ENCODE measurements at regions not wholly inside any gene's neighbourhood (a gene's known extent, or its start where the extent isn't known, plus 50 kb on each side); places are given as distances from the start of the nearest gene placed in this dataset.
A peak's percentile ranks its signal among the peaks of the same experiment; 100 is the strongest.
"Not testable (repeated sequence)": the region's sequence is repeated elsewhere in the genome, so short reads cannot be mapped to it uniquely, and the experiment has no call there.

- DNase-seq (ENCODE audit: low read depth in 3 of 3, low spot score in 2 of 3), result no peak
These were observed 111.6 kb upstream of the FGGY start for GRCh38 chr1:59185163-59185860.

DNA sequence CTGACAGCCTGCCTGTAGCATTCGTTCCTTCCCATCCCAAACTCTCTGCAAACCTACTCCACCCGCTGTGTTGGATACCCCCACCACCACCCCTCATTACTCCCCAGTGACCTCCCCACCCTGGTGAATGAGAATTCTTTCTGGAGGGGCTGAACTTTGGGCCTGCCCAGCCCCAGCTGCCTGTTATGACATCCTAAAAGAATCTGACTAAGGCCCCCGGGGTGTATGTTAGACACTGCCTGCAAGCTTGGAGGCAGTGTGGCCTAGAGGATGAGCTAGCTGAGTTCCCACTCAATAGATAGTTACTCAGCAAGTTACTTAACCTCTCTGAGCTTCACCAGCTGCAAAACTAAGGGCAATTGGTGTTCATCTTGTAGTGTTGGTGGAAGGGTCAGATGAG lies 110.2 kb upstream of the FGGY start:
- no peak for DNase-seq (ENCODE audit: low read depth in 3 of 3, low spot score in 2 of 3)

DNA sequence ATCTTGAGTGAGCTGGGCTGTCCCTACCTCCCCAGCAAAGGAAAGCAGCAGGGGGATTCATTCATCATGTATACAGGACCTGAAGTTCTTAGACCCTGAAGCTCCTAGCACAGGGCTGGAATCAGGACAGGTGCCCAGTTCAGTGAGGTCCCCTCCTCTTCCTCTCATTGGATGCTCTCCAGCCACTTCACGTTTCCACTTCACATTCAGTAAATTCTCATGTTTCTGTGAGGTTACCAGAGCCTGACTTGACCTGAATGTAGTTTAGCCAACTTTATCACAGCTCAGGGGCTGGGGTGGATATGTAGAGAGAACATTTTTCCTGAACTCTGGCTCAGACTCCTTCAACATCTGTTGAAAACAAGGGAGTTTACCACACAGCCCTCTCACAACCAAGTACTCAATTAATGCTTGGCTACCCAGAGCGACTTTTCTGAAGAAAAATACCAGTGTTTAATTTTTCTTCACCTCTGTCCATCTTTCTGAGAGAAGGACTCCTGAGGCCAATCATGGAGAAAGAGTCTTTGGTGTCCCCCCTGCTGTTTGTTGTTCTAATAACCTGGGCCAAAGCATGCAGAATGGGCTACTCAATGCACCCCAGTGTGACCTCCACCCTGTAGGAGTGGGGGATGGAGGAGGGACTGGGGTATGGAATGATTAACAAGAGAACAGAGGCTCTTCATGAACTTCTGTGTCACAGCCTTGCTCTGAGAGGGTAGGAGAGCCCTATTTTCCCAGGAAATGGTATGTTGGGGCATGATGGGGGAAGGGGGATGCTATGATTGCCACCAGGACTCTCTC lies 108.3 kb upstream of the FGGY start:
- DNase-seq (ENCODE audit: low read depth in 3 of 3, low spot score in 2 of 3), result no peak

GRCh38 chr1:59193443-59194093 lies 103.3 kb upstream of the FGGY start:
- no peak for DNase-seq (ENCODE audit: low read depth in 3 of 3, low spot score in 2 of 3)

GRCh38 chr1:59194621-59195020 lies 102.3 kb upstream of the FGGY start:
- DNase-seq (ENCODE audit: low read depth in 3 of 3, low spot score in 2 of 3), result no peak

- DNase-seq (ENCODE audit: low read depth in 3 of 3, low spot score in 2 of 3), result no peak
These were observed 101.7 kb upstream of the FGGY start for GRCh38 chr1:59195151-59195550.

- no peak for DNase-seq (ENCODE audit: low read depth in 3 of 3, low spot score in 2 of 3)
These were observed 98.3 kb upstream of the FGGY start for GRCh38 chr1:59198564-59198963.

DNA sequence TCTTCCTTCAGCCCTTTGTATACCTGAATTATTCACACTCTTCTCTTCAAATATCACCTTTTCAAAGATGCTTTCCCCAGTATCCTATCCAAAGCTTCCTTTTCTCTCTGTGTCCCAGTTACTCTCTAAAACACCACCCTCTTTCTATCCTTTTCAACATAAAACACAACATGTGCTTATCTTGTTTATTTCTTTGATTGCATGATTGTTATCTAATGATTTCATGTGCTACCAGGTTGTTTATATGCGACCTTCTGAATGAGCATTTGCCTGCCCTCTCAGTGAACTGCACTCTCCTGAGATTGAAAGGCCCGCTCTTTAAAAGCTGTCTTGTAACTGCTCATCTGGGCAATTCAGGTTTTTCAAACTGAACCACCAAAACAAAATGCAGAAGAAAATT lies 97.7 kb upstream of the FGGY start:
- DNase-seq (ENCODE audit: low read depth in 3 of 3, low spot score in 2 of 3), result no peak

- no peak for DNase-seq (ENCODE audit: low read depth in 3 of 3, low spot score in 2 of 3)
These were observed 97.0 kb upstream of the FGGY start for GRCh38 chr1:59199719-59200376.

- DNase-seq (ENCODE audit: low read depth in 3 of 3, low spot score in 2 of 3), result no peak
These were observed 95.6 kb upstream of the FGGY start for GRCh38 chr1:59201341-59201740.

DNA sequence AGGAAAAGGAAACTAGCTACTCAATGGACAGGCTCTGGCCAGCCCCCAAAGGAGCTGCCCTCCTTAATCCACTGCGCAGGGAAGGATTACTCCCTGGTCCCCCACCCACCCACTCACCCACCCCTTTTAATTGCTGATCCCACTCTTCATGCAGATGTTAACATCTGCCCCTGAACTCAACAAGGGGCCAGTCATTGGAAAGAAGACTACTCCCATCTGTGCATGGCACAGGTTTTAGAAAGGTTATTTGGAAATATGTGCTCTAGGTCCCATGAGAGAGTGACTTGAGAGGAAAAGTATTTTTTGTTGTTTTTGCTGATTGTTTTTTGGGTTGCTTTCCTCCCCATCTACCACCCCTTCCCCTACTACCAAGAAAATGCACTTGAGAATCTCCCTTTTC lies 94.4 kb upstream of the FGGY start:
- no peak for DNase-seq (ENCODE audit: low read depth in 3 of 3, low spot score in 2 of 3)

DNA sequence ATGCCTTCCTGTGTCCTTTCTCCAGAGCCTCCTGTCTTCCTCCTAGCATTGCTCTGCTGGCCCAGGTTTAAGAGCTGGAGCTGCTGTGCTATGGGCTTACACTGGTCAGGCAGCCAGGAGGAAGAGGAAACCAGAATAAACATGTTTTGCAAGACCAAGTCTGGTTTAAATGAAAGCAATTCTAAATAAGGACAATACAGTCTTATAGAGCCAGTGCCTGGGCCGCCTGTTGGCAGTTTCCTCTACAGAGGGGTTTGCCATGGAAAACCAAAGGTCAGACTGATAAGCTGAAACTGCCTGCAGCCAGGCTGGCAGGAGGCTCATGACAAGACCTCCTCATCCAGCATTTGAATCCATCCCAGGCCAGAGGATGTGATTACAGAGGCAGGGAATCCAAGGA lies 92.9 kb upstream of the FGGY start:
- no peak for DNase-seq (ENCODE audit: low read depth in 3 of 3, low spot score in 2 of 3)

- not testable (repeated sequence) for DNase-seq (ENCODE audit: low read depth in 3 of 3, low spot score in 2 of 3)
These were observed 90.3 kb upstream of the FGGY start for GRCh38 chr1:59206616-59207015.

DNA sequence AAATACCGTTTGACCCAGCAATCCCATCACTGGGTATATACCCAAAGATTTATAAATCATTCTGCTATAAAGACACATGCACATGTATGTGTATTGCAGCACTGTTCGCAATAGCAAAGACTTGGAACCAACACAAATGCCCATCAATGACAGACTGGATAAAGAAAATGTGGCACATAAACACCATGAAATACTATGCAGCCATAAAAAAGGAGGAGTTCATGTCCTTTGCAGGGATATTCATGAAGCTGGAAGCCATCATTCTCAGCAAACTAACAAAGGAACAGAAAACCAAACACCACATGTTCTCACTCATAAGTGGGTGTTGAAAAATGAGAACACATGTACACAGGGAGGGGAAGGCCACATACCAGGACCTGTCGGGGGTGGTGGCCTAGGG lies 86.5 kb upstream of the FGGY start:
- not testable (repeated sequence) for DNase-seq (ENCODE audit: low read depth in 3 of 3, low spot score in 2 of 3)

- no peak for DNase-seq (ENCODE audit: low read depth in 3 of 3, low spot score in 2 of 3)
These were observed 84.2 kb upstream of the FGGY start for GRCh38 chr1:59212706-59213105.

GRCh38 chr1:59214248-59215208 lies 82.4 kb upstream of the FGGY start:
- DNase-seq (ENCODE audit: low read depth in 3 of 3, low spot score in 2 of 3), result peak; percentile 47 to 63 (median 61)

- no peak for DNase-seq (ENCODE audit: low read depth in 3 of 3, low spot score in 2 of 3)
These were observed 81.1 kb upstream of the FGGY start for GRCh38 chr1:59215766-59216291.

- not testable (repeated sequence) for DNase-seq (ENCODE audit: low read depth in 3 of 3, low spot score in 2 of 3)
These were observed 79.5 kb upstream of the FGGY start for GRCh38 chr1:59217439-59217838.

DNA sequence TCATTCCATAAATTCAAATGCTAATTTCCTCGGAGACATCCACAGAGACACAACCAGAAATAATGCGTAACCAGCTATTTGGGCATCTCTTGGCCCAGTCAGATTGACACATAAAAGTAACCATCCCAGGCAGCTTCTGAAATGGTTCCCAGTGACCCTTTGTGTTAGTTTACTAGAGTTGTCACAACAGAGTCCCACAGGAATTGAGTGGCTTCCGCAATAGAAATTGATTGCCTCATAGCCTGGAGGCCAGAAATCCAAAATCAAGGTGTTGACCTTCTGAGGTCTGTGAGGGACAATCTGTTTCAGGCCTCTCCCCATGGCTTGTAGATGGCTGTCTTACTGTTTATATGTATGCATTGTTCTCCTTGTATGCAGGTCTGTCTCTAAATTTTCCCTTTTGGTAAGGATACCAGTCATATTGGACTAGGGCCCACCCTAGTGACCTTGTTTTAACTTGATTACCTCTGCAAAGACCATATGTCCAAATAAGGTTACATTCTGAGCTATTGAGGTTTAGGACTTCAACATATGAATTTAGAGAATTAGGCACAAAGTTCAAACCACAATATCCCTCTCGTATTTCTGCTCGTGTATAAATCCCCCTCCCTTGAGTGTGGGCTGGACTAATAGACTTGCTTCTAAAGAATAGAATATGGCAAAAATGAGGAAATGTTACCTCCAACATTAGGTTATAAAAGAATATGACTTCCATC lies 78.2 kb upstream of the FGGY start:
- no peak for DNase-seq (ENCODE audit: low read depth in 3 of 3, low spot score in 2 of 3)
